Keratinocyte (primary cell): ENCODE measurements at regions not wholly inside any gene's neighbourhood (a gene's known extent, or its start where the extent isn't known, plus 50 kb on each side); places are given as distances from the start of the nearest gene placed in this dataset.

Experiments used
- DNase-seq: peaks from one replicate; pipeline ENCODE4 v3.0.0-alpha.2; 2011; ENCODE audit warnings: low read depth, missing footprints, low spot score
- FAIRE-seq: peaks from 2 replicates; lab custom pipeline; 2011; peaks lifted over from hg19 to GRCh38; lab: Jason Lieb, UNC
- H2AFZ ChIP-seq: 2 replicates; pipeline ENCODE4 v1.6.0; 2012; ENCODE audit warnings: low read length, control low read depth, inconsistent platforms; ENCODE audit not compliant: control insufficient read depth
- H3K27ac ChIP-seq: 2 replicates; pipeline ENCODE4 v1.5.1; 2011; ENCODE audit warnings: low read length; ENCODE audit not compliant: control insufficient read depth, insufficient read depth
- H3K27me3 ChIP-seq: 3 replicates; pipeline ENCODE4 v1.6.0; 2011; ENCODE audit warnings: low read length; ENCODE audit not compliant: control insufficient read depth, insufficient read depth; ENCODE audit errors: extremely low read depth
- H3K36me3 ChIP-seq, 2 experiments: 2 replicates in 1 of 2; 3 replicates in 1 of 2; pipeline ENCODE4 v1.5.1; 2011; ENCODE audit warnings: low read length in 2 of 2, mild to moderate bottlenecking in 1 of 2; ENCODE audit not compliant: control insufficient read depth in 2 of 2, insufficient read depth in 2 of 2; ENCODE audit errors: extremely low read depth in 1 of 2
- H3K4me1 ChIP-seq: 3 replicates; pipeline ENCODE4 v1.5.1; 2011; ENCODE audit warnings: low read length; ENCODE audit not compliant: control insufficient read depth, insufficient read depth; ENCODE audit errors: extremely low read depth
- H3K4me2 ChIP-seq: 3 replicates; pipeline ENCODE4 v1.6.0; 2011; ENCODE audit warnings: low read depth, low read length; ENCODE audit not compliant: control insufficient read depth, insufficient read depth; ENCODE audit errors: extremely low read depth
- H3K4me3 ChIP-seq, 3 experiments: fragments of 200-600 bp in 1 of 3; sonication (generic) in 1 of 3; 2 replicates in 2 of 3; 3 replicates in 1 of 3; pipeline ENCODE4 v1.5.1; 2011 to 2016; ENCODE audit warnings: low read length in 3 of 3, mild to moderate bottlenecking in 3 of 3, control low read depth in 2 of 3, inconsistent platforms in 1 of 3, low read depth in 1 of 3, mixed read lengths in 1 of 3, mixed run types in 1 of 3, moderate library complexity in 1 of 3; ENCODE audit not compliant: control insufficient read depth in 2 of 3, insufficient read depth in 2 of 3; ENCODE audit errors: extremely low read depth in 1 of 3
- H3K79me2 ChIP-seq: 2 replicates; pipeline ENCODE4 v1.6.0; 2012; ENCODE audit warnings: low read length; ENCODE audit not compliant: control insufficient read depth, insufficient read depth
- H3K9ac ChIP-seq: 3 replicates; pipeline ENCODE4 v1.6.0; 2011; ENCODE audit warnings: low read length; ENCODE audit not compliant: control insufficient read depth, insufficient read depth; ENCODE audit errors: extremely low read depth
- H3K9me1 ChIP-seq: 3 replicates; pipeline ENCODE4 v1.6.0; 2011; ENCODE audit warnings: low read length; ENCODE audit not compliant: control insufficient read depth, insufficient read depth; ENCODE audit errors: extremely low read depth
- H3K9me3 ChIP-seq: 2 replicates; pipeline ENCODE4 v1.5.1; 2012; ENCODE audit warnings: low read depth, low read length; ENCODE audit not compliant: control insufficient read depth
- H4K20me1 ChIP-seq: 3 replicates; pipeline ENCODE4 v1.6.0; 2011; ENCODE audit warnings: low read length; ENCODE audit not compliant: control insufficient read depth, insufficient read depth; ENCODE audit errors: extremely low read depth
- EZH2 ChIP-seq: IDR thresholded peaks from one replicate; pipeline ENCODE4 v1.6.1; 2012; ENCODE audit warnings: inconsistent platforms, mild to moderate bottlenecking, low read length, moderate library complexity
- dilution Hi-C: fragments of 300-500 bp; cut with MboI; formaldehyde crosslinking; loops from one replicate; pipeline ENCODE4 v1.7.0; 2020; ENCODE audit warnings: low sequenced_read_pairs; ENCODE audit not compliant: extremely low pct_ligation_motif_present
- TF ChIP-seq, protein P1 (sequence below), 3 experiments: IDR thresholded peaks in 1 of 3; conservative IDR thresholded peaks in 1 of 3; optimal IDR thresholded peaks in 1 of 3; 2 replicates in 2 of 3; 3 replicates in 1 of 3; pipeline versions ENCODE3 to v1.5.1; 2011; ENCODE audit warnings: low read length in 3 of 3, mild to moderate bottlenecking in 3 of 3, moderate library complexity in 2 of 3, control low read depth in 1 of 3, inconsistent platforms in 1 of 3; ENCODE audit not compliant: insufficient read depth in 2 of 3; ENCODE audit errors: extremely low read depth in 1 of 3

GRCh38 chr7:25738528-25738927 lies 413.5 kb upstream of the NFE2L3 start:
- Histone ChIP-seq H3K4me2 (no peak overlapping the region), H4K20me1 (no peaks in the 10 kb centered on the region), H3K27me3 (peaks cover 8% of the 10 kb centered on the region), H3K4me3 (no peak overlapping the region), H3K4me1 (no peaks in the 10 kb centered on the region), H3K9me3 (no peaks in the 10 kb centered on the region), H3K9me1 (no peaks in the 10 kb centered on the region), H3K79me2 (no peaks in the 10 kb centered on the region), H3K27ac (no peak overlapping the region), H2AFZ (no peak overlapping the region), H3K9ac (no peak overlapping the region), H3K36me3 (no peaks in the 10 kb centered on the region)
- DNase-seq (no peak), FAIRE-seq (no peak)
- dilution Hi-C loops: no loop called here
- TF ChIP-seq EZH2: no peak
- TF ChIP-seq, protein P1, sequence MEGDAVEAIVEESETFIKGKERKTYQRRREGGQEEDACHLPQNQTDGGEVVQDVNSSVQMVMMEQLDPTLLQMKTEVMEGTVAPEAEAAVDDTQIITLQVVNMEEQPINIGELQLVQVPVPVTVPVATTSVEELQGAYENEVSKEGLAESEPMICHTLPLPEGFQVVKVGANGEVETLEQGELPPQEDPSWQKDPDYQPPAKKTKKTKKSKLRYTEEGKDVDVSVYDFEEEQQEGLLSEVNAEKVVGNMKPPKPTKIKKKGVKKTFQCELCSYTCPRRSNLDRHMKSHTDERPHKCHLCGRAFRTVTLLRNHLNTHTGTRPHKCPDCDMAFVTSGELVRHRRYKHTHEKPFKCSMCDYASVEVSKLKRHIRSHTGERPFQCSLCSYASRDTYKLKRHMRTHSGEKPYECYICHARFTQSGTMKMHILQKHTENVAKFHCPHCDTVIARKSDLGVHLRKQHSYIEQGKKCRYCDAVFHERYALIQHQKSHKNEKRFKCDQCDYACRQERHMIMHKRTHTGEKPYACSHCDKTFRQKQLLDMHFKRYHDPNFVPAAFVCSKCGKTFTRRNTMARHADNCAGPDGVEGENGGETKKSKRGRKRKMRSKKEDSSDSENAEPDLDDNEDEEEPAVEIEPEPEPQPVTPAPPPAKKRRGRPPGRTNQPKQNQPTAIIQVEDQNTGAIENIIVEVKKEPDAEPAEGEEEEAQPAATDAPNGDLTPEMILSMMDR (optimal IDR thresholded peaks at IDR 0.05 in 1 of 3, IDR thresholded peaks at IDR 0.05 in 1 of 3, conservative IDR thresholded peaks at IDR 0.05 in 1 of 3; ENCODE audit: extremely low read depth in 1 of 3, insufficient read depth in 2 of 3, low read length in 3 of 3): no peak

GRCh38 chr7:25739143-25739542 lies 412.9 kb upstream of the NFE2L3 start:
- no peak overlapping the region for H3K9ac ChIP-seq
- H3K4me2 ChIP-seq: no peak overlapping the region
- dilution Hi-C loops: no loop called here
- no peaks in the 10 kb centered on the region for H3K9me1 ChIP-seq
- H3K79me2 ChIP-seq: no peaks in the 10 kb centered on the region
- DNase-seq (no peak), FAIRE-seq (no peak)
- H3K4me3 ChIP-seq: no peak overlapping the region
- no peaks in the 10 kb centered on the region for H3K36me3 ChIP-seq
- no peaks in the 10 kb centered on the region for H4K20me1 ChIP-seq
- no peaks in the 10 kb centered on the region for H3K4me1 ChIP-seq
- peaks cover 8% of the 10 kb centered on the region for H3K27me3 ChIP-seq
- TF ChIP-seq EZH2: no peak
- TF ChIP-seq, protein P1 (optimal IDR thresholded peaks at IDR 0.05 in 1 of 3, IDR thresholded peaks at IDR 0.05 in 1 of 3, conservative IDR thresholded peaks at IDR 0.05 in 1 of 3; ENCODE audit: extremely low read depth in 1 of 3, insufficient read depth in 2 of 3, low read length in 3 of 3): no peak
- no peak overlapping the region for H2AFZ ChIP-seq
- H3K9me3 ChIP-seq: no peaks in the 10 kb centered on the region
- H3K27ac ChIP-seq: no peak overlapping the region
